MV-4-11 (cell line): ENCODE measurements at regions not wholly inside any gene's neighbourhood (a gene's known extent, or its start where the extent isn't known, plus 50 kb on each side); places are given as distances from the start of the nearest gene placed in this dataset.
"Not testable (repeated sequence)": the region's sequence is repeated elsewhere in the genome, so short reads cannot be mapped to it uniquely, and the experiment has no call there.

Experiments
- DNase-seq: peaks from one replicate; lab custom pipeline; 2025; lab: John Stamatoyannopoulos, UW

DNA sequence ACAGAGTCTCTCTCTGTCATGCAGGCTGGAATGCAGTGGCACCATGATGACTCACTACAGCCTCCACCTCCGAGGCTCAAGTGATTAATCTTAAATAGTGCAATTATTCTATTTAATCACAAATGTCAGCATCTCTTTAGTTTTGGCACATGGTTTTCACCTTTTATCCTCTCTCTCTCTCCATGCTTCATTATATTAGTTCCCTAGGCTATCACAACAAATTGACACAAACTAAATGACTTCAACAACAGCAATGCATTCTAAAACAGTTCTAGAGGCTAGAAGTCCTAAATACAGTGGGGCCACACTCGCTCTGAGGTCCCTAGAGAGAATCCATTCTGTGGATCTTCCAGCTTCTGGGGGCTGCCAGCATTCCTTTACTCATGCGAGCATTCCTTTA lies 178.2 kb upstream of the ZNG1F start:
- DNase-seq, result not testable (repeated sequence)

DNA sequence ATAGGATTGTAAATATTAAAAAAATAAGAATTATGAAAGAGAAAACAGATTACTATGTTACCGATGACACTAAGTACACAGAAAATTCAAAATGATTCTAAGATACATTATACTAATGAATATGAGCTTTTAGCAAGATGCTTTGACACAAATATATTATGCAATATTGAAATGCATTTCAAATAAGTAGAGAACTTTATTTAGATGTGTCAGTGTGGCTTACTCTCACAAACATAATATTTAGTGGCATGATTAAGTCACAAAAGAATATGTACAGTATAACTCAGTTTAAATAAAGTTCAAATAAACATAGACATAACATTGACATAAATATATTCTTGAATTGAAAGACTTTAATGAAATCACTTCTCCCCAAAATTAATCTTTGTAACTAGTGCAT lies 172.7 kb upstream of the ZNG1F start:
- not testable (repeated sequence) for DNase-seq

DNA sequence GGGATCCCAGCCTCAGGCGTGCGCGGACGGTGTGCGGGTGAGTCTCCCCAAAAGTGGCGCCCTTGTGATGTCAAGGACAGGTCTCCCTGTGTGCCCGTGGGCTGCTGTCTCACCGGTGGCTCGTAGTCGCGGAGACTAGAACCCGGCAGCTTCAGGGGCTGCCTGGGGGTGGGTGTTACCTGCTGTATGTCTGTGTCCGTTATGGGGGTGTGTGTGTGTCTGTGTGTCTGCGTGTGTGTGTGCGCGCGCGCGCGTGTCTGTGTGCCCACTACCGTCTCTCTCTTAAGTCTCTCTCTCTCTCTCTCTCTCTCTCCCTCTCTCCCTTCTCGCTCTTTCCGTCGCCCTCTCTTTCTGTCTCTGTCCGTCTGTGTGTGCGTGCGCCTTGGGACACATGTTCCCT lies 170.0 kb upstream of the ZNG1F start:
- DNase-seq, result peak; percentile 11

DNA sequence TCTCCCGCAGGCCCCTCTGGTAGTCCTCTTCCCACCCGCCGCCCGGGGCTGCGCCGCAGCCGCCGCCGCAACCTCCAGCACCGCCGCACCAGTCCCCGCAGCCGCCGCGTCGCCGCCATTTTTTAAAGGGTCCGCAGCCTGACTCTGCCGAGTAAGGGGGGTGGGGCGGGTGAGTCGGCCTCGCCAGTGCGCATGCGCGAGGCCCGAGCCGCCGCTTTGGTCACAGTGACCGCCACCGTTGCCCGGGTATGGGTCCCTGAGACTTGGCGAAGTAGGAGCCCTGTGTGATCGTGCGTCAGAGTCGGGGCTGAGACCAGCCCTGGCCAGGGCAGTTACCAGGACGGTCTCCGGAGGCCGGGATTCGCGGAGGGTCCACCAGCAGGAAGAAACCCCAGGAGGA lies 169.6 kb upstream of the ZNG1F start:
- DNase-seq, result peak; percentile 63

DNA sequence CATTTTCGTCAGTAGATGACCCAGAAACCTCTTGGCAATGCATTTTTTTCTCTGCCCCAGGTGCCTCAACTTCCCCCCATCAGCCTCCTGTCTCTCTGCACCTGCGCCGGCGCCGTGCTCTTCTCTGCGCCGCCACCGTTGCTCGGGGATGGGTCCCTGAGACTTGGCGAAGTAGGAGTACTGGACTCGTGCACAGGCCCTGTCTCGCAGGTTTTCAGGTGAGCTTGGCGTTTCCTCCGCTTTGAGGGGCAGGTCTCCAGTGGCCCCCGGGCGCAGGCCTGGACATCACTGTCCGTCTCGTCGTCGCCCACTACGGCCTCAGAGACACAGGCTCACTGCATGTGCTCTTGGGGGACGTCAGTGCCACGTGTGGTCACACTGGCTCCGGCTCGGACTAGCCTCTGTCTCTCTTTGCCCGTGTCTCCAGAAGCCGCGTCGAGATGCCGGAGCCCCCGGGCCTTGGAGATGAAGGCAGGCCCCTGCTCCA lies 168.8 kb upstream of the ZNG1F start:
- not testable (repeated sequence) for DNase-seq

DNA sequence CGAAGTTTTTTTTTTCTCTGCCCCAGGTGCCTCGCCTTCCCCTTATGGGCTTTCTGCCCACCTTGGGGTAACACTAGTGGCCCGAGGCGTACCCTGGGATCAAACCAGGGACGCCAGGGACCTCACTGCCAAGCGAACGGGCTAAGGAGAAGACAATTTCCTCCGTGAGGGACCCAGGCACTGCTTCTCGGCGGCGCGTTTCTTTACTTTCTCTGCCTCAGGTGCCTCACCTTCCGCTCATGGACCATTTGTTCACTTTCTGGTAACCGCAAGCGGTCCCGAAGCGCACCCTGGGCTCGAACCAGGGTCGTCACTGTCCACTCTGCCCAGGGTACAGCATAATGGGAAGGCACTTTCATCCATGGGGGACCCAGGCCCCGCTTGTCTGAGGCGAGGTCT lies 168.2 kb upstream of the ZNG1F start:
- DNase-seq, result not testable (repeated sequence)

DNA sequence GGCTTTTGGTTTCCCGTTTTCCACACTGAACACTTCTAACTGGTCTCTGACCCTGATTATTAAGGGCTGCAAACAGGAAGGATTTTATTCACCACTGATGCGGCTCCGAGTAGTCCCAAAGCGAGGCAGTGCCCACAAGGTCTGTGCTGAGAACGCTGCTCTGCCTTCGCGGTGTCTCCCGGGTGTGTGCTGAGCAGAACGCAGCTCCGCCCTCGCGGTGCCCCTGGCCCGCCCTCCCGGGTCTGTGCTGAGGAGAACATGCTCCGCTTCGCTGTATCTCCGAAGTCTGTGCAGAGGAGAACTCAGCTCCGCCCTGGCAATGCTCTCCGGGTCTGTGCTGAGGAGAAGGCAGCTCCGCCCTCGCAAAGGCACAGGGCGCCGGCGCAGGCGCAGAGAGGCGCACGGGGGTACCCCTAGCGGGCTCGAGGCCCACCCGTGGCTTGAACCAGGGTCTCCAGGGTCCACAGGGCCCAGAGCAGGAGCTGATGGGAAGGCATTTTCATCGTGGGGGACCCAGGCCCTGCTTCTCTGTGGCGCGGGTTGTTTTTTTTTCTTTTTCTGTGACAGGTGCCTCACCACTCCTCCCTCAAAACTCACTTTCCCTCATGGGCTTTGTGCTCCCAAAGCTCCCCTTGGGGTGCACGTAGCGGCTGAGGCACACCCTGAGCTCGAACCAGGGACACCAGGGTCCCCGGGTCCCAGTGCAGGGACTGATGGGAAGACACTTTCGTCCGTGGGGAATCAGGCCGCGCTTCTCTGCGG lies 167.7 kb upstream of the ZNG1F start:
- peak; percentile 75 for DNase-seq

DNA sequence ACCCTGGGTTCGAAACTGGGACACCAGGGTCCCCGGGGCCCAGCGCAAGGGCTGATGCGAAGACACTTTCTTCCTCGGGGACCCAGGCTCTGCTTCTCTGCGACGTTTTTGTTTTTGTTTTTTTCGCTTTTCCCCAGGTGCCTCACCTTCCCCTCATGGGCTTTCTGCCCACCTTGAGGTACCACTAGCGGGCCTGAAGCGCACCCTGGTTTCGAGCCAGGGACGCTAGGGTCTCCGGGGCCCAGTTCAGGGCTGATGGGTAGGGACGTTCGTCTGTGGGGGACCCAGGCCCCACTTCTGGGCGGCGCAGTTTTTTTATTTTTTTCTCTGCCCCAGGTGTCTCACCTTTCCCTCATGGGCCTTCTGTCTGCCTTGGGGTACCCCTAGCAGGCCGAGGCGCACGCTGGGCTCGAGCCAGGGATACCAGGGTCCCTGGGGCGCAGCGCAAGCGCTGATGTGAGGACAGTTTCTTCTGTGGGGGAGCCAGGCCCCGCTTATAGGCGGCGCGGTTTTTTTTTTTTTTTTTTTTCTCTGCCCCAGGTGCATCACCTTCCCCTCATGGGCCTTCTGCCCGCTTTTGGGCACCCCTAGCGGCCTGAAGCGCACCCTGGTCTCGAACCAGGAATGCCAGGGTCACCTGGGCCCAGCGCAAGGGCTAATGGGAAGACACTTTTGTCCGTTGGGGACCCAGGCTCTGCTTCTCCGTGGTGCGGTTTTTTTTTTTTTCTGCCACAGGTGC lies 166.8 kb upstream of the ZNG1F start:
- not testable (repeated sequence) for DNase-seq

DNA sequence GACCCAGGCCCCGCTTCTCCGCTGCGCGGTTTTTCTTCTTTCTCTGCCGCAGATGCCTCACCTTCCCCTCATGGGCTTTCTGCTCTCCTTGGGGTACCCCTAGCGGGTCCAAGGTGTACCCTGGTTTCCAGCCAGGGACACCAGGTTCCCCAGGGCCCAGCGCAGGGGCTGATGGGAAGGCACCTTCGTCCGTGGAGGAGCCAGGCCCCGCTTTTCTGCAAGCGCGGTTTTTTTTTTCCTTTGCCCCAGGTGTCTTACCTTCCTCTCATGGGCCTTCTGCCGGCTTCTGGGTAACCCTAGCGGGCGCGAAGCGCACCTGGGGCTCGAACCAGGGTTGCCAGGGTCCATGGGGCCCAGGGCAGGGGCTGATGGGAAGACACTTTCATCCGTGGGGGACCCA lies 165.9 kb upstream of the ZNG1F start:
- not testable (repeated sequence) for DNase-seq

DNA sequence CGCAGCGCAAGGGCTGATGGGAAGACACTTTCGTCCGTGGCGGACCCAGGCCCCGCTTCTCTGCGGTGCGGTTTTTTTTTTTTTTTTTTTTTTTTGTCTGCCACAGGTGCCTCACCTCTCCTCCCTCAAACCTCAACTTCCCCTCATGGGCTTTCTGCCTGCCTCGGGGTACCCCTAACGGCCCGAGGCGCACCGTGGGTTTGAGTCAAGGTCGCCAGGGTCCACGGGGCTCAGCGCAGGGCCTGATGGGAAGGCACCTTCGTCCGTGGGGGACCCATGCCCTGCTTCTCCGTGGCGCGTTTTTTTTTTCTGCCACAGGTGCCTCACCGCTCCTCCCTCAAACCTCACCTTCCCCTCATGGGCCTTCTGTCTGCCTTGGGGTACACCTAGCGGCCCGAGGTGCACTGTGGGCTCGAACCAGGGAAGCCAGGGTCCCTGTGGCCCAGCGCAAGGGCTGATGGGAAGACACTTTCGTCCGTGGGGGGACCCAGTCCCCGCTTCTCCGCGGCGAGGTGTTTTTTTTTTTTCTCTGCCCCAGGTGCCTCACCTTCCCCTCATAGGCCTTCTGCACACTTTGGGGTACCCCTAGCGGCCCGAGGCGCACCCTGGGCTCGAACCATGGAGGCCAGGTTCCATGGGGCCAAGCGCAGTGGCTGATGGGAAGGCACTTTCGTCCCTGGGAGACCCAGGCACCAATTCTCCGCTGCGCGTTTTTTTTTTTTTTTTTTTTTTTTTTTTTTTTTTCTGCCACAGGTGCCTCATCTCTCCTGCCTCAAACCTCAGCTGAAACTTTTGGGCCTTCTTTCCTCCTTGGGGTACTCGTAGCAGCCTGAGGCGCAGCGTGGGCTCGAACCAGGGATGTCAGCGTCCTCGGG lies 165.2 kb upstream of the ZNG1F start:
- not testable (repeated sequence) for DNase-seq

DNA sequence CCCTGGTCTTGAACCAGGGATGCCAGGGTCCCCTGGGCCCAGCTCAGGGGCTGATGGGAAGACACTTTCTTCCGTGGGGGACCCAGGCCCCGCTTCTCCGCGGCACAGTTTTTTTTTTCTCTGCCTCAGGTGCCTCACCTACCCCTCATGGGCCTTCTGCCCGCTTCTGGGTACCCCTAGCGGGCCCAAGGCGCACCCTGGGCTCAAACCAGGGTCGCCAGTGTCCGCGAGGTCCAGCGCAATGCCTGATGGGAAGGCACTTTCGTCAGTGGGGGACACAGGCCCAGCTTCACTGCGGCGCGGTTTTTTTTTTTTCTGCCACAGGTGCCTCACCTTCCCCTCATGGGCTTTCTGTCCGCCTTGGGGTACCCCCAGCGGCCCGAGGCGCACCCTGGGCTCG lies 163.9 kb upstream of the ZNG1F start:
- DNase-seq, result not testable (repeated sequence)

DNA sequence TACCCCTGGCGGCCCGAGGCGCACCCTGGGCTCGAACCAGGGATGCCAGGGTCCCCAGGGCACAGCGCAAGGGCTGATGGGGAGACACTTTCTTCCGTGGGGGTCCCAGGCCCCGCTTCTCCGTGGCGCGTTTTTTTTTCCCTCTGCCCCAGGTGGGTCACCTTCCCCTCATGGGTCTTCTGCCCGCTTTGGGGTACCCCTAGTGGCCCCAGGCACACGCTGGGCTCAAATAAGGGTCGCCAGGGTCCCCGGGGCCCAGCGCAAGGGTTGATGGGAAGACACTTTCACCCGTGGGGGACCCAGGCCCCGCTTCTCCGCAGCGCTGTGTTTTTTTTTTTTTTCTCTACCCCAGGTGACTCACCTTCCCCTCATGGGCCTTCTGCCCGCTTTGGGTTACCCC lies 163.3 kb upstream of the ZNG1F start:
- DNase-seq, result not testable (repeated sequence)

DNA sequence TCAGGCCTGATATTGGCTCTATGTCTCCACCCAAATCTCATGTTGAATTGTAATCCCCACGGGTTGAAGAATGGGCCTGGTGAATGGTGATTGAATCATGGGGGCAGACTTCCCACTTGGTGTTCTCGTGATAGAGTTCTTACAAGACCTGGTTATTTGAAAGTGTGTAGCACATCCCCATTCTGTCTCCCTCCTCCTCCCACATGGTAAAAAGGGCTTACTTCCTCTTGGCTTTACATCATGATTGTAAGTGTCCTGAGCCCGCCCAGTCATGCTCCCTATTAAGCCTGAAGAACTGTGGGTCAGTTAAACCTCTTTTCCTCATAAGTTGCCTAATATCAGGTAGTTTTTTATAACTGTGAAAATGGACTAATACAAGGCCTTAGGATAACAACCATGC lies 158.8 kb upstream of the ZNG1F start:
- DNase-seq, result peak; percentile 85

DNA sequence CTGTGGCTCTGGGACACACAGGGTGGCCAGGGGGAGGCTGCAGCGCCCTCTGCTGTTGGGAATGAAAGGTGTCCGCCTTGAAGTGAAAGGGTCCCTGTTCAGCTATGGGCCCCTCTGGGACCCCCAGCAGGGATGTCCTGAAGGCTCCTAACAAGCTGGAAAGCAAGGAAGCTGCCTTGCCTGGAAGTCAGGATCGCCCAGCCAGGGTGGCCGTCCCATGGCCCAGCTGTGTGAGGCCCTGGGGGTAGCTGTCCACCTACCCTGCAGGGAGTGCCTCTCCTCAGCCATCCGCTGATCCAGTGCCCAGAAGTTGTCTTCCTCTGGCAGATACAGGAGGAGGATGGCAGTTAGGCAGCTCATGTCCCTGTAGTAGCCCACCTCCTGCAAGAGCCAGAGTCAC lies 143.4 kb upstream of the ZNG1F start:
- DNase-seq, result not testable (repeated sequence)

DNA sequence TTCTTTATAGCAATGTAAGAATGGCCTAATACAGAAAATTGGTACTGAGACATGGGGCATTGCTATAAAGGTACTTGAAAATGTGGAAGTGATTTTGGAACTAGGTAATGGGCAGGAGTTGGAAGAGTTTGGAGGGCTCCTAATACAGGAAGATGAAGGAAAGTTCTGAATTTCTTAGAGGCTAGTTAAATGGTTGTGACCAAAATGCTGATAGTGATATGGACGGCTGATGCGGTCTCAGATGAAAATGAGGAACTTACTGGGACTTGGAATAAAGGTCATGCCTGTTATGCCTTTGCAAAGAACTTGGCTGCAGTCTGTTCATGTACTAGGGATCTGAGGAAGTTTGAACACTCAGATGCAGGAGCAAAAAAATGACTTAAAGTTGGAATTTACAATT lies 132.2 kb upstream of the ZNG1F start:
- not testable (repeated sequence) for DNase-seq

DNA sequence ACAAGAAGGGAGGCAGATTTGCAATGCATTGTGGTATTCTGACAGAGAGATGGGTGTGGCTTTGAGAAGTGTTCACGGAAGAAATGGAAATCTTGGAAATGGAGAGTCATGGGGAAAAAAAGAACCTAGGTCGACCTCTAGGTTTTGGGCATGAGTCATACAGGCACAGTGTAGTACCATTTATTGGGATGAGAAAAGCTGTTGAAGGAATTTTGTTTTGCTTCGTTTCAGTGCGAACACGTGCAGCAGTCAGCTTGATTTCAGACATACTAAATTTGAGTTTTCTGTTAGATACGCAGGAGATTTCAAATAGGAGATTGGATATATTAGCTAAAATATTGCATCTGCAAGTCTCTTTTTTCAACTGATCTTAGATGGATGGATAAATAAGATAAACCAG lies 119.8 kb upstream of the ZNG1F start:
- DNase-seq, result not testable (repeated sequence)

DNA sequence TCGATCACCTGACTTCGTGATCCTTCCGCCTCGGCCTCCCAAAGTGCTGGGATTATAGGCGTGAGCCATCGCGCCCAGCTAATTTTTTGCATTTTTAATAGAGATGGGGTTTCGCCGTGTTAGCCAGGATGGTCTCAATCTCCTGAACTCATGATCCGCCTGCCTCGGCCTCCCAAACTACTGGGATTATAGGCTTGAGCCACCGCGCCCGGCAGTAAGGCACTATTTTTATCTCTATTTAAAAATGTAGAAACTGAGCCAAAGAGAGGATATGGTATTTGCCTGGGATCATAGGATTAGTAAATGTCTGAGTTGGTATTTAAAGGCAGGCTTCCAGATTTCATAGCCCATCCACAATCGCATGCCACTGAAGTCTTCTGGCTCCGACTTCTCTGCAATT lies 96.6 kb upstream of the ZNG1F start:
- not testable (repeated sequence) for DNase-seq

DNA sequence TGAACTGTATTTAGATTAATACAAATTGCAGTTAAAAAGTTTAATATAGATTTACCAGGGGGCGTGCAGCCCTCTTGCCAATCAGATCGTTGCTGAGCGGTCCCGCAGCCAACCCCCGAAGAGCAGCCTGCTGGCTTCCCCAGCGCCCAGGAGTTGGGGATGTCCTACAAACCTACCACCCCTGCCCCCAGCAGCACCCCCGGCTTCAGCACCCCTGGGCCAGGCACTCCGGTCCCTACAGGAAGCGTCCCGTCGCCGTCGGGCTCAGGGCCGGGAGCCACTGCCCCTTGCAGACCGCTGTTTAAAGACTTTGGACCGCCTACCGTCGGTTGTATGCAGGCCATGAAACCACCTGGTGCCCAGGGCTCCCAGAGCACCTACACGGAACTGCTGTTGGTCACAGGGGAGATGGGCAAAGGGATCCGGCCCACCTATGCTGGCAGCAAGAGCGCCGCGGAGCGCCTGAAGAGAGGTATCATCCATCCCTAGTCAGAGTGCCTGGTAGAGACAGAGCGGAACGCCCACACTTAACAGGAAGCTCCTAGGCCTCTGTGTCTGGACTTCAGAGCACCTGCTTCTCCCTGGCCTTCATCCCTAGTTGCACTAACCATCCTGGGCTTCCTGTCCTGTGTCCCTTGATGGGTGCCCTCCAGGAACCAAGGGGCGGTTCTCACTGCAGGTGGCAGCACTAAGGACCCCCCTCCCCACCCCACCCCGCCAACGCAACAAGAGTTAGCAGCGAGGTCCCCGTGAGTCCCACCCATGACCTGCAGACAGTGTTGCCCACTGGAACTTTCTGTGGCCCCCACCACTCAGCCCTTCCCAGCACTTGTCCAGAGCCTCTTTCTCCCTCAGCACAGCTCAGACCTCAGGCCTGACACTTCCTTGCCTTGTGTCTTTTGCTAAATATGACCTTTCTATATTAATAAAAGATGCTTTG lies 91.5 kb upstream of the ZNG1F start:
- DNase-seq, result not testable (repeated sequence)

DNA sequence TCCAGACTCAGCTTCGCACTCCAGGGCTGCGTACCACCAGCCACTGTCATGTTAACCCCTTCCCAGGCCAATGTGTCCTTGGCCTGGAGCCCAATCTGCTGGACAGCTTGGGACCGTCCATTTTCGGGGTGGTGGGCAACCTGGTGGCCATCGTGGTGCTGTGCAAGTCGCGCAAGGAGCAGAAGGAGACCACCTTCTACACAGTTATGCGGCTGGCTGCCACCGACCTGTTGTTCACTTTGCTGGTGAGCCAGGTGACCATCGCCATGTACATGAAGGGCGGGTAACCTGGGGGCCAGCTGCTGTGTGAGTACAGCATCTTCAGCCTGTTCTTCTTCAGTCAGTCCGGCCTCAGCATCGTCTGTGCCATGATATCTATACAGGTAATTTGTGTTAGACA lies 90.3 kb upstream of the ZNG1F start:
- DNase-seq, result not testable (repeated sequence)

DNA sequence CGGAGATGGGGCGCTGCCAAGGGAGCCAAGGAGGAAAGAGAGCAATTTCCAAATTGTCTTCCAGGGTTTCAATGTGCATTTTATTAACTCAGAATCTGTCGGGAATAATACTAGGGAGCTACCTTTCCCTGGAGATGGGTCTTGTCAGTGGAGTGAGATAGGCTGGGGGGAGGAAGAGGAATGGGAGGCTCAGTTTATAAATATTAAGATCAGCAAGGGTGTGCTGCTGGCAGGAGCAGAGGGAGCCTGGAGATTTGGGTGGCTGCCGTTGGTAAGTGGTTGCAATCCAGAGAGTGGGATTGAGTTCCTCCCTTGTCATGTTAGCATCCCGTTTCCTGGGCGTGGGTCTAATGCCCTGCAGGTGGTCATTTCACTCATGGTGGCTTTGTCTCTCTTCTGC lies 89.9 kb upstream of the ZNG1F start:
- not testable (repeated sequence) for DNase-seq
